H9 (cell line): ENCODE measurements at regions not wholly inside any gene's neighbourhood (a gene's known extent, or its start where the extent isn't known, plus 50 kb on each side); places are given as distances from the start of the nearest gene placed in this dataset.
A peak's percentile ranks its signal among the peaks of the same experiment; 100 is the strongest.

Experiments used
- DNase-seq: peaks from one replicate; pipeline ENCODE4 v3.0.0-alpha.2; 2017
- H2AFZ ChIP-seq: one replicate; pipeline ENCODE4 v1.6.1; 2013; ENCODE audit warnings: mild to moderate bottlenecking, low read length, control low read depth, moderate library complexity
- H2AK5ac ChIP-seq: 2 replicates; pipeline ENCODE4 v1.6.1; 2013; ENCODE audit warnings: low read length, control low read depth, mixed read lengths; ENCODE audit not compliant: insufficient read length
- H2BK120ac ChIP-seq: one replicate; pipeline ENCODE4 v1.6.1; 2013; ENCODE audit warnings: low read depth, mild to moderate bottlenecking, low read length, control low read depth, inconsistent platforms; ENCODE audit not compliant: poor library complexity, severe bottlenecking
- H2BK12ac ChIP-seq: 2 replicates; pipeline ENCODE4 v1.6.1; 2013; ENCODE audit warnings: low read length, control low read depth, mixed read lengths, low read depth; ENCODE audit not compliant: insufficient read length
- H2BK15ac ChIP-seq: 2 replicates; pipeline ENCODE4 v1.6.1; 2013; ENCODE audit warnings: low read depth, low read length, control low read depth
- H2BK20ac ChIP-seq: one replicate; pipeline ENCODE4 v1.6.1; 2013; ENCODE audit warnings: low read depth, mild to moderate bottlenecking, low read length, control low read depth, inconsistent platforms; ENCODE audit not compliant: poor library complexity, severe bottlenecking
- H2BK5ac ChIP-seq: 2 replicates; pipeline ENCODE4 v1.6.1; 2013; ENCODE audit warnings: low read length, control low read depth, mixed read lengths; ENCODE audit not compliant: insufficient read length
- H3K14ac ChIP-seq: 2 replicates; pipeline ENCODE4 v1.6.1; 2013; ENCODE audit warnings: low read length, control low read depth; ENCODE audit not compliant: insufficient read depth
- H3K18ac ChIP-seq: 2 replicates; pipeline ENCODE4 v1.6.1; 2013; ENCODE audit warnings: low read depth, mild to moderate bottlenecking, mixed read lengths, low read length, control low read depth; ENCODE audit not compliant: insufficient read length
- H3K23ac ChIP-seq: 2 replicates; pipeline ENCODE4 v1.6.1; 2013; ENCODE audit warnings: low read length, control low read depth, mixed read lengths, low read depth; ENCODE audit not compliant: insufficient read length
- H3K23me2 ChIP-seq: 2 replicates; pipeline ENCODE4 v1.6.1; 2013; ENCODE audit warnings: low read depth, mild to moderate bottlenecking, mixed read lengths, low read length, control low read depth; ENCODE audit not compliant: insufficient read length, poor library complexity, severe bottlenecking
- H3K27ac ChIP-seq: 2 replicates; pipeline ENCODE4 v1.5.1; 2013; ENCODE audit warnings: low read length, control low read depth, mixed read lengths, low read depth; ENCODE audit not compliant: insufficient read length
- H3K27me3 ChIP-seq: 2 replicates; pipeline ENCODE4 v1.6.1; 2013; ENCODE audit warnings: low read length, control low read depth, inconsistent platforms; ENCODE audit not compliant: insufficient read depth
- H3K4ac ChIP-seq: 2 replicates; pipeline ENCODE4 v1.6.1; 2013; ENCODE audit warnings: low read depth, mild to moderate bottlenecking, control low read depth, inconsistent platforms, low read length, moderate library complexity
- H3K4me1 ChIP-seq: 2 replicates; pipeline ENCODE4 v1.6.1; 2013; ENCODE audit warnings: low read length, control low read depth, inconsistent platforms; ENCODE audit not compliant: insufficient read depth
- H3K4me2 ChIP-seq: 2 replicates; pipeline ENCODE4 v1.6.1; 2013; ENCODE audit warnings: low read length, control low read depth, mixed read lengths; ENCODE audit not compliant: insufficient read length, insufficient read depth
- H3K56ac ChIP-seq: 2 replicates; pipeline ENCODE4 v1.6.1; 2013; ENCODE audit warnings: low read depth, mild to moderate bottlenecking, mixed read lengths, low read length, control low read depth; ENCODE audit not compliant: insufficient read length
- H3K79me1 ChIP-seq: 2 replicates; pipeline ENCODE4 v1.6.1; 2013; ENCODE audit warnings: low read depth, mild to moderate bottlenecking, moderate library complexity, low read length, control low read depth, inconsistent platforms; ENCODE audit not compliant: insufficient read depth, poor library complexity, severe bottlenecking
- H3K79me2 ChIP-seq: 2 replicates; pipeline ENCODE4 v1.6.1; 2013; ENCODE audit warnings: low read length, control low read depth, inconsistent platforms; ENCODE audit not compliant: insufficient read depth
- H3K9ac ChIP-seq: 2 replicates; pipeline ENCODE4 v1.6.1; 2013; ENCODE audit warnings: low read length, control low read depth, mixed read lengths; ENCODE audit not compliant: insufficient read length; ENCODE audit errors: extremely low read depth
- H3K9me3 ChIP-seq: one replicate; pipeline ENCODE4 v1.6.1; 2013; ENCODE audit warnings: low read depth, low read length, inconsistent platforms; ENCODE audit not compliant: control insufficient read depth
- H3T11ph ChIP-seq: one replicate; pipeline ENCODE4 v1.6.1; 2013; ENCODE audit warnings: mild to moderate bottlenecking, low read length, control low read depth, inconsistent platforms
- H4K20me1 ChIP-seq: one replicate; pipeline ENCODE4 v1.6.1; 2013; ENCODE audit not compliant: control insufficient read depth, insufficient read length, insufficient read depth
- H4K5ac ChIP-seq: 2 replicates; pipeline ENCODE4 v1.6.1; 2013; ENCODE audit warnings: low read depth, mild to moderate bottlenecking, mixed read lengths, low read length, control low read depth; ENCODE audit not compliant: insufficient read length
- H4K8ac ChIP-seq: replicated peaks from 2 replicates; pipeline ENCODE4 v1.6.1; 2013; ENCODE audit warnings: low read length, control low read depth, mixed read lengths, low read depth; ENCODE audit not compliant: insufficient read length
- H4K91ac ChIP-seq: 2 replicates; pipeline ENCODE4 v1.6.1; 2013; ENCODE audit warnings: low read depth, mild to moderate bottlenecking, moderate library complexity, mixed read lengths, low read length, control low read depth; ENCODE audit not compliant: insufficient read length
- H3K27ac Mint-ChIP-seq, 3 experiments: 2 replicates in 2 of 3; 3 replicates in 1 of 3; pipeline ENCODE4 v1.8.0; 2020 to 2021; ENCODE audit warnings: mixed read lengths in 3 of 3, mild to moderate bottlenecking in 1 of 3, moderate library complexity in 1 of 3
- H3K27me3 Mint-ChIP-seq: 2 replicates; pipeline ENCODE4 v1.8.0; 2021; ENCODE audit warnings: low read depth, mild to moderate bottlenecking, moderate library complexity, mixed read lengths
- H3K36me3 Mint-ChIP-seq, 3 experiments: 2 replicates in 2 of 3; 3 replicates in 1 of 3; pipeline ENCODE4 v1.8.0; 2020 to 2021; ENCODE audit warnings: low read depth in 3 of 3, mixed read lengths in 3 of 3; ENCODE audit not compliant: insufficient read depth in 1 of 3
- H3K4me1 Mint-ChIP-seq, 2 experiments: 2 replicates each; pipeline ENCODE4 v1.8.0; 2020; ENCODE audit warnings: mixed read lengths in 2 of 2
- H3K4me3 Mint-ChIP-seq, 2 experiments: 2 replicates in 1 of 2; 3 replicates in 1 of 2; pipeline ENCODE4 v1.8.0; 2020 to 2021; ENCODE audit warnings: mild to moderate bottlenecking in 2 of 2, mixed read lengths in 2 of 2, moderate library complexity in 1 of 2
- H3K9me3 Mint-ChIP-seq, 2 experiments: 2 replicates in 1 of 2; 3 replicates in 1 of 2; pipeline ENCODE4 v1.8.0; 2020; ENCODE audit warnings: mild to moderate bottlenecking in 2 of 2, mixed read lengths in 2 of 2, moderate library complexity in 1 of 2
- WGBS: extraction: QIAGEN DNeasy Blood & Tissue Kit; methylation state at CpG from one replicate; pipeline ENCODE4 v1.1.7; 2013; ENCODE audit warnings: missing lambda C conversion rate, low lambda C conversion rate, mixed read lengths; ENCODE audit not compliant: insufficient read length; ENCODE audit errors: extremely low coverage; 5-methylcytosine and 5-hydroxymethylcytosine counted together
- TF ChIP-seq, protein P1 (sequence below): fragments of 200-600 bp; sonication (generic); conservative IDR thresholded peaks from 3 replicates; pipeline ENCODE4 v1.8.0; 2021; ENCODE audit warnings: antibody characterized with exemption, mild to moderate bottlenecking

GRCh38 chr10:10193848-10194247, 823.8 kb upstream of the CELF2 start:
- H3T11ph ChIP-seq, result no peak overlapping the region
- peak; percentile 28 for DNase-seq
- Mint-ChIP-seq H3K36me3 (no peaks in the 10 kb centered on the region), H3K4me3 (no peak overlapping the region), H3K4me1 (no peaks in the 10 kb centered on the region), H3K9me3 (no peaks in the 10 kb centered on the region), H3K27ac (no peak overlapping the region), H3K27me3 (no peaks in the 10 kb centered on the region)
- TF ChIP-seq, protein P1, sequence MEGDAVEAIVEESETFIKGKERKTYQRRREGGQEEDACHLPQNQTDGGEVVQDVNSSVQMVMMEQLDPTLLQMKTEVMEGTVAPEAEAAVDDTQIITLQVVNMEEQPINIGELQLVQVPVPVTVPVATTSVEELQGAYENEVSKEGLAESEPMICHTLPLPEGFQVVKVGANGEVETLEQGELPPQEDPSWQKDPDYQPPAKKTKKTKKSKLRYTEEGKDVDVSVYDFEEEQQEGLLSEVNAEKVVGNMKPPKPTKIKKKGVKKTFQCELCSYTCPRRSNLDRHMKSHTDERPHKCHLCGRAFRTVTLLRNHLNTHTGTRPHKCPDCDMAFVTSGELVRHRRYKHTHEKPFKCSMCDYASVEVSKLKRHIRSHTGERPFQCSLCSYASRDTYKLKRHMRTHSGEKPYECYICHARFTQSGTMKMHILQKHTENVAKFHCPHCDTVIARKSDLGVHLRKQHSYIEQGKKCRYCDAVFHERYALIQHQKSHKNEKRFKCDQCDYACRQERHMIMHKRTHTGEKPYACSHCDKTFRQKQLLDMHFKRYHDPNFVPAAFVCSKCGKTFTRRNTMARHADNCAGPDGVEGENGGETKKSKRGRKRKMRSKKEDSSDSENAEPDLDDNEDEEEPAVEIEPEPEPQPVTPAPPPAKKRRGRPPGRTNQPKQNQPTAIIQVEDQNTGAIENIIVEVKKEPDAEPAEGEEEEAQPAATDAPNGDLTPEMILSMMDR, result peak; percentile 27; the same call in 1 of the 3 replicates
- no peak overlapping the region for H4K91ac ChIP-seq
- H2BK12ac ChIP-seq, result no peak overlapping the region
- no peaks in the 10 kb centered on the region for H3K9me3 ChIP-seq
- no peaks in the 10 kb centered on the region for H3K4me1 ChIP-seq
- H4K8ac ChIP-seq, result no peak overlapping the region
- H2BK20ac ChIP-seq, result no peak overlapping the region
- H3K79me2 ChIP-seq, result no peaks in the 10 kb centered on the region
- H2BK5ac ChIP-seq, result no peak overlapping the region
- H4K5ac ChIP-seq, result no peak overlapping the region
- no peak overlapping the region for H3K9ac ChIP-seq
- no peaks in the 10 kb centered on the region for H3K23me2 ChIP-seq
- no peak overlapping the region for H2AFZ ChIP-seq
- no peak overlapping the region for H3K18ac ChIP-seq
- H2BK120ac ChIP-seq, result no peak overlapping the region
- no CpG with 5 or more reads among the region's 4 CpGs for WGBS
- H3K23ac ChIP-seq, result no peak overlapping the region
- H3K14ac ChIP-seq, result no peak overlapping the region
- no peak overlapping the region for H3K4ac ChIP-seq
- no peaks in the 10 kb centered on the region for H4K20me1 ChIP-seq
- no peaks in the 10 kb centered on the region for H3K27me3 ChIP-seq
- H2BK15ac ChIP-seq, result no peak overlapping the region
- no peaks in the 10 kb centered on the region for H3K79me1 ChIP-seq
- no peak overlapping the region for H2AK5ac ChIP-seq
- no peak overlapping the region for H3K4me2 ChIP-seq
- no peak overlapping the region for H3K27ac ChIP-seq
- H3K56ac ChIP-seq, result no peak overlapping the region
